KMS-11 (cell line): ENCODE measurements at regions not wholly inside any gene's neighbourhood (a gene's known extent, or its start where the extent isn't known, plus 50 kb on each side); places are given as distances from the start of the nearest gene placed in this dataset.

Experiments
- H2AFZ ChIP-seq: fragments of 200-600 bp; sonication (generic); 2 replicates; pipeline ENCODE4 v1.6.1; 2016; ENCODE audit warnings: antibody characterized with exemption, mixed run types, low read depth
- H3K27ac ChIP-seq: fragments of 200-600 bp; sonication (generic); 2 replicates; pipeline ENCODE4 v1.6.1; 2016; ENCODE audit warnings: mild to moderate bottlenecking, mixed run types
- H3K27me3 ChIP-seq: fragments of 200-600 bp; sonication (generic); 2 replicates; pipeline ENCODE4 v1.6.1; 2017; ENCODE audit warnings: mild to moderate bottlenecking, low read depth, mixed run types, moderate library complexity; ENCODE audit not compliant: insufficient read depth
- H3K36me3 ChIP-seq: fragments of 200-600 bp; sonication (generic); 2 replicates; pipeline ENCODE4 v1.6.1; 2017; ENCODE audit warnings: mild to moderate bottlenecking, mixed run types; ENCODE audit not compliant: insufficient read depth
- H3K4me1 ChIP-seq: fragments of 200-600 bp; sonication (generic); 2 replicates; pipeline ENCODE4 v1.6.1; 2016; ENCODE audit warnings: mild to moderate bottlenecking, low read depth, mixed run types; ENCODE audit not compliant: poor library complexity, severe bottlenecking
- H3K4me2 ChIP-seq: fragments of 200-600 bp; sonication (generic); 2 replicates; pipeline ENCODE4 v1.7.0; 2016; ENCODE audit warnings: mild to moderate bottlenecking, mixed run types
- H3K4me3 ChIP-seq: fragments of 200-600 bp; sonication (generic); IDR thresholded peaks from 2 replicates; pipeline ENCODE4 v1.6.1; 2017; ENCODE audit warnings: low read depth, low read length, mixed read lengths; ENCODE audit not compliant: insufficient read depth
- H3K79me2 ChIP-seq: fragments of 200-600 bp; sonication (generic); 2 replicates; pipeline ENCODE4 v1.6.1; 2016; ENCODE audit warnings: low read depth, mixed run types; ENCODE audit not compliant: insufficient read depth
- H3K9ac ChIP-seq: fragments of 200-600 bp; sonication (generic); 2 replicates; pipeline ENCODE4 v1.6.1; 2016; ENCODE audit warnings: mild to moderate bottlenecking, mixed run types
- H4K20me1 ChIP-seq: fragments of 200-600 bp; sonication (generic); 2 replicates; pipeline ENCODE4 v1.6.1; 2016; ENCODE audit warnings: mild to moderate bottlenecking, mixed run types; ENCODE audit not compliant: insufficient read depth
- CTCF ChIP-seq: fragments of 200-600 bp; sonication (generic); conservative IDR thresholded peaks from 2 replicates; pipeline ENCODE4 v1.6.1; 2017; ENCODE audit warnings: low read depth, mild to moderate bottlenecking, antibody characterized with exemption, low read length, moderate library complexity, mixed read lengths

DNA sequence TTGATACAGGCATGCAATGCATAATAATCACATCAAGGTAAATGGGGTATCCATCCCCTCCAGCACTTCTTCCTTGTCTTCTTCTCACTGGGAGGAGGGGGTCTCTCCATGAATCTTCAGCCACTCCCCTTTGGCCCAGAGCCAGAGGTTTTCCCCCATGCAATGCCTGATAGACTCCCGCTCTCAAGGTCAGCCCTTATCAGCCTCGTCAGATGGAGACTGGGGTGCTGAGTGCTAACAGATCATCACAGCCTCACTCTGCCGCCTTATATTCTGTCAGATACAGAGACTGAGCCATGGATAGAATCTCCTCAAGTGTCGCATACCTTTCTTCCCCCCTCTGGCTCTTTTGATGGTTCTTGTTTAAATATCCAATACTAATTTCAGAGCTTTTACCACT, 503.1 kb downstream of the AACS start:
- no peaks in the 10 kb centered on the region for H3K27me3 ChIP-seq
- H4K20me1 ChIP-seq = no peaks in the 10 kb centered on the region
- no peaks in the 10 kb centered on the region for H3K79me2 ChIP-seq
- H3K4me3 ChIP-seq = no peak overlapping the region
- no peak overlapping the region for H3K4me2 ChIP-seq
- H3K27ac ChIP-seq = no peak overlapping the region
- no peaks in the 10 kb centered on the region for H3K4me1 ChIP-seq
- no peaks in the 10 kb centered on the region for H3K36me3 ChIP-seq
- no peak for TF ChIP-seq CTCF
- H3K9ac ChIP-seq = no peak overlapping the region
- no peak overlapping the region for H2AFZ ChIP-seq

GRCh38 chr12:125573271-125573670, 508.0 kb downstream of the AACS start:
- no peak overlapping the region for H3K27ac ChIP-seq
- H3K4me1 ChIP-seq = no peaks in the 10 kb centered on the region
- H3K36me3 ChIP-seq = no peaks in the 10 kb centered on the region
- no peak overlapping the region for H3K4me2 ChIP-seq
- H3K4me3 ChIP-seq = no peak overlapping the region
- H3K9ac ChIP-seq = no peak overlapping the region
- no peaks in the 10 kb centered on the region for H3K79me2 ChIP-seq
- H3K27me3 ChIP-seq = no peaks in the 10 kb centered on the region
- no peak overlapping the region for H2AFZ ChIP-seq
- no peak for TF ChIP-seq CTCF
- H4K20me1 ChIP-seq = no peaks in the 10 kb centered on the region

- H3K4me2 ChIP-seq = no peak overlapping the region
- H4K20me1 ChIP-seq = no peaks in the 10 kb centered on the region
- no peaks in the 10 kb centered on the region for H3K36me3 ChIP-seq
- no peak overlapping the region for H3K9ac ChIP-seq
- no peak overlapping the region for H3K27ac ChIP-seq
- H2AFZ ChIP-seq = no peak overlapping the region
- no peak overlapping the region for H3K4me3 ChIP-seq
- no peaks in the 10 kb centered on the region for H3K27me3 ChIP-seq
- H3K4me1 ChIP-seq = no peaks in the 10 kb centered on the region
- TF ChIP-seq CTCF = no peak
- no peaks in the 10 kb centered on the region for H3K79me2 ChIP-seq
Observed at GRCh38 chr12:125577334-125577733, 512.1 kb downstream of the AACS start.

DNA sequence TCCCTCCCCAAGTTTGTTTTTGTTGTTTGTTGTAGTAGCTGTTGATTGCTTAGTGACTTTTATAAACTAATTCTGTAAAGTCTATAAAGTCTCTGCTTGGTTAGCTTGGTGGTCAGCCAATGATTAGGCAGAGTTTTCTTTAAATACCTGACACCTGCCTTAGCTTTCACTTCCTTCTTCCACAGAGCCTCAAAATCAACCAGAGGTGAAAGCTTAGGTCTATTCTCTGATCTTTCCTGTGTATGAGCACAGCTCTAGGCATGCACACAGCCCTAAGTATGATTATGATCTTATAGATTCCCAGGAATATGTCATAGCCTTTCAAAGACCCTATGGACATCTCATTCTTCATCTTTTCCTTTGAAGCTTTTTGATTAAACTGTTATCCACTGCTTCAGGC, 514.7 kb downstream of the AACS start:
- no peak for TF ChIP-seq CTCF
- Histone ChIP-seq H3K79me2 (no peaks in the 10 kb centered on the region), H3K4me3 (no peak overlapping the region), H3K4me1 (peaks cover 7% of the 10 kb centered on the region), H3K36me3 (no peaks in the 10 kb centered on the region), H2AFZ (no peak overlapping the region), H3K27ac (no peak overlapping the region), H3K9ac (no peak overlapping the region), H3K27me3 (no peaks in the 10 kb centered on the region), H3K4me2 (no peak overlapping the region), H4K20me1 (no peaks in the 10 kb centered on the region)

DNA sequence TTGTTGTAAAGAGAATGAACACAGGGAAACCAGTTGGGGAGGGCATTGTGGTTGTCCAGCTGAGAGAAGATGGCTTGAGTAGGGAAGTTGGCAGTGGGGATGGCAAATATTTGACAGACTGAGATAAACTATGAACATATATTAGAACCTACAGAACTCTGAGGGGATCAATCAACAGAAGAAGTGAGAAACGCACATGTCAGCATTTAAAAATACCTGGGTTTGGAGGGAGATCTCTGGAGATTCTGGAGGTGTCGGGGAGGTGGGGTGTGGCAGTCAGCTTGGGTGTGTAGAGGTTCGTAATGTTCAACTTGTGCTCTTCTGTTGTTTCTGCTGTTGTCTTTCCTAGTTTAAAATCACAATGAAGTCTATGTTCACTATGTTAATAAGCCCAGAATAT, 517.8 kb downstream of the AACS start:
- no peak overlapping the region for H3K4me3 ChIP-seq
- no peaks in the 10 kb centered on the region for H3K79me2 ChIP-seq
- H3K27me3 ChIP-seq = no peaks in the 10 kb centered on the region
- H3K9ac ChIP-seq = no peak overlapping the region
- H3K36me3 ChIP-seq = no peaks in the 10 kb centered on the region
- peaks cover 27% of the 10 kb centered on the region for H3K4me1 ChIP-seq
- H3K4me2 ChIP-seq = no peak overlapping the region
- no peak overlapping the region for H2AFZ ChIP-seq
- H4K20me1 ChIP-seq = no peaks in the 10 kb centered on the region
- H3K27ac ChIP-seq = no peak overlapping the region
- TF ChIP-seq CTCF = no peak
